GM21786 (cell line): ENCODE measurements at regions not wholly inside any gene's neighbourhood (a gene's known extent, or its start where the extent isn't known, plus 50 kb on each side); places are given as distances from the start of the nearest gene placed in this dataset.
"Not testable (repeated sequence)": the region's sequence is repeated elsewhere in the genome, so short reads cannot be mapped to it uniquely, and the experiment has no call there.

ENCODE experiments used
- ATAC-seq: cut with Tn5 transposase; IDR thresholded peaks from one replicate; pipeline ENCODE4 v1.9.1; 2021; ENCODE audit not compliant: unreplicated experiment

- no peak for ATAC-seq
Measured at GRCh38 chr13:103945836-103946235, 879.6 kb upstream of the SLC10A2 start.

DNA sequence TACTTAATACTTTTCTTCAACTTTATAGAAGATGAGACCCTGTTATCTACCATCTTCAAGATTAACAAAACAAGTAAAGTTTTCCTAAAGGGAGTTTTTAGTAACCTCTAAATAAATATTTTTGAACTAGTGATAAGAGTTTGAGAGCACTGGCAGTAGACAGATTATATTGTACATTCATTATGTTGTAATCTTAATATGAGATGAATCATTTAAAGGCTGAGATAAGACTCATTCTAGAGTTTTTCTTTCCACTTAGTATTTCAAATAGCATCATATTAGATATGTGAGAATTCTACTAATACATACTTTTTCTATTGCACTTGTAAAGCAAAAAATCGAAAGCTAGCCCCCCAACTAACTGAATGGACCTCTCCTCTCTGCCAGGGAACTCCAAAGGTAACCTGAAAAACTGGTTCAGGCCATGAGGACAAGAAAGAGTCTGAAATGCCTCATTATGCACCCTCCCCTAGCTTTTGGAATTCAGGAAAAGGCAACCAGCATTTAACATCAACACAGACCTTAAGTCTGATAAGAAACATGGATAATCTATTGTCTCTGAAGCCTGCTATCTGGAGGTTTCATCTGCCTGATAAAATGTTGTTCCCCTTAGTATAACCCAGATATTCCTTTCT is 875.4 kb upstream of the SLC10A2 start:
- no peak for ATAC-seq

GRCh38 chr13:103935117-103935516 is 868.9 kb upstream of the SLC10A2 start:
- no peak for ATAC-seq

DNA sequence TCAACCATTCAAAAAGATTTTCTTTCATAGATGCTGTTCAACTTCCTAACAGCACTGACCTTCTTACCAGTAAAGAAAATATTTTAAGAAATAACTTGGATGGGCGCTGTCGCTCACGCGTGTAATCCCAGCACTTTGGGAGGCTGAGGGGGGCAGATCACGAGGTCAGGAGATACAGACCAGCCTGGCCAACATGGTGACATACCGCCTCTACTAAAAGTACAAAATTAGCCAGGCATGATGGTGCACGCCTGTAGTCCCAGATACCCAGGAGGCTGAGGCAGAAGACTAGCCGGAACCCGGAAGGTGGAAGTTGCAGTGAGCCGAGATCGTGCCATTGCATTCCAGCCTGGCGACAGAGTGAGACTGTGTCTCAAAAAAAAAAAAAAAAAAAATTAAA is 865.7 kb upstream of the SLC10A2 start:
- ATAC-seq: no peak

DNA sequence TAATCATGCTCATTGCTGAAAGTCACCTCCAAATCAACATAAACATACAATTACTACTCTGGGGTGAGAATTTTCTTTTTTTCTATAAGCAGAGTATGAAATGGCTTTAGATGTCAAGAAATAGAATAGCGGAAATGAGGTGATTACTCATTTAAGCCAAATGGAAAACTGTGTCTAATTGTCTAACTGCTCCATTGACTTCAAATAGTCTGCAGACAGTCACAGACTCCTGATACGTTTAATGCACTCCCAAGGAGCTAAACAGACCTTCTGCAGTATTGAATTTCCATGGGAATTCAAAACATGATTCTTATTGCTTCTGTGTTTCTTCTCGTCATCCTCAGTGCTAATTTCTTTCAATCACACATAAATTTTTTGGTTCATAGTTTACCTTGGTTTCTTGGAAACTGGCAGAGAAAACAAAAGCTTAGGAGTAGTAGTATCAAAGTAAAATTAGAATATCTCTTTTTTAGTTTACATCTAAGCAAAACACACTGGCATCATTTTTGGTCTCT is 865.2 kb upstream of the SLC10A2 start:
- ATAC-seq: no peak

GRCh38 chr13:103926118-103926517 is 859.9 kb upstream of the SLC10A2 start:
- ATAC-seq: no peak

DNA sequence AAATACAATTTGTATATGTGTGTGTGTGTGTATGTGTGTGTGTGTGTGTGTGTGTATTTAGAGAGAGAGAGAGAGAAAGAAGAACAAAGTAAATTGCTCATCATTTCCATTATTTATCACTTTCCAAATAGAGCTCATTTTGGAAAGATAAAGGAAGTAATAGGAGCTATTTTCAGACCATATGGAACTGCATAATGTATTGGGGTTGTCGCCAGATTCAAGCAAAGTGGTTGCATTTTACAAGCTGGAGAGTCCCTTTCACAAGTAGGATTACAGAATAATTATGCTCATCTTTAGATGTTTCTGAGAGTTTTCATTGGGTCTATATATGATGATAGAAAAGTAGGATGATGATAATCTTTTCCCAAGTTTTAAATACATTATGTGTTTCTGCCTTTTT is 842.7 kb upstream of the SLC10A2 start:
- no peak for ATAC-seq

DNA sequence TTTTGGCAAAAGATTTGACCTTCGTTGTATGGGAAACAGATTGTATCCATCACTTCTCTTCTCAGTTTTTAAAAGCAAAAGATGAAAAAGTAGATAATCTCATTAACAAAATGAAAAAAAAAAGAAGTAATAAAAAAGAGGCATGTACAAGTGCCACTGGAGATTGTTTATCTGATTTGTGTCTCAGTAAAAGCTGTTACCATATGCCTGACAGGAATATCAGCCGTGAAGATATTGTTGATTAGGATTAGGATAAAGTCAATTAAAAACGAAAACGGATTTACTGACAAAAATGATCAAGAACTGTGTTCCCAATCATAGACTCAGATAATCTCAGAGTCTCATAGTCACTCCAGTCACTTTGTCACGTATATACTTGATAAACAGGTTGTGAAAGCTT is 842.1 kb upstream of the SLC10A2 start:
- no peak for ATAC-seq

DNA sequence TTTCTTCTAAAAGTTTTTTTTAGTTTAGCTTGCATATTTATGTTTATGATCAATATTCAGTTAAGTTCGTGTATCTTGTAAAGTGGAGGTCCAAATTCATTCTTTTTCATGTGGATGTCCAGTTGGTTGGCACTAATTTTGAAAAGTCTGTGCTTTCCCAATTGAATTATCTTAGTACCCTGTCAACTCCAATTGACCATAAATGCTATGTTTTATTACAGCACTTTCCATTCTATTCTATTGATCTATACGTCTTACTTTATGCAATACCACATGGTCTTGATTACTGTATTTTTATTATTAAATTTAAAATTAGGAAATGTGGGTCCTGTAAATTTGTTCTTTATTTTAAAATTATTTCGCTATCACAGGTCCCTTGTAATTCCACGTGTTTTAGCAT is 837.6 kb upstream of the SLC10A2 start:
- ATAC-seq: no peak

GRCh38 chr13:103898481-103898880 is 832.3 kb upstream of the SLC10A2 start:
- no peak for ATAC-seq

GRCh38 chr13:103895835-103896531 is 829.8 kb upstream of the SLC10A2 start:
- ATAC-seq: peak; percentile 44

GRCh38 chr13:103894626-103895025 is 828.4 kb upstream of the SLC10A2 start:
- ATAC-seq: no peak

GRCh38 chr13:103884101-103884723 is 818.0 kb upstream of the SLC10A2 start:
- ATAC-seq: peak; percentile 76

- no peak for ATAC-seq
Measured at GRCh38 chr13:103883698-103884097, 817.5 kb upstream of the SLC10A2 start.

DNA sequence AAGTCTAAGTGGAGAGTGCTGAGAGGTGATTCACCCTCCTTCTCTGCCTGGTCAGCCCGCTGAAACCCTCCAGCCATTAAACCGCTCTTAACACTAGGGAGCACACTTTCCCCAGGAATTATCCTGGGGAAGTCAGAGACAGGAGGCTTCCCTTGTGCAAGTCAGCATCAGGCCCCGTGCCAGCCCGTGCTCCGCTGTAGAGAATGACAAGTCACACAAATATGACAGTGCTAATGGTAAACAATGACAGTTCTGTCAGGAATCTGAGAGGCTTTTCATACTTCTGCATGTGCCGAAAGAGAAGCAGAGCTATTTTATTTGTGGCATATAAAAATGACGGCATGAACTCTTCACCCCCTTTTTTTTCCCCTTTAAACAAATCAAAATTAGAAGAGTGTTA is 816.9 kb upstream of the SLC10A2 start:
- peak; percentile 44 for ATAC-seq

DNA sequence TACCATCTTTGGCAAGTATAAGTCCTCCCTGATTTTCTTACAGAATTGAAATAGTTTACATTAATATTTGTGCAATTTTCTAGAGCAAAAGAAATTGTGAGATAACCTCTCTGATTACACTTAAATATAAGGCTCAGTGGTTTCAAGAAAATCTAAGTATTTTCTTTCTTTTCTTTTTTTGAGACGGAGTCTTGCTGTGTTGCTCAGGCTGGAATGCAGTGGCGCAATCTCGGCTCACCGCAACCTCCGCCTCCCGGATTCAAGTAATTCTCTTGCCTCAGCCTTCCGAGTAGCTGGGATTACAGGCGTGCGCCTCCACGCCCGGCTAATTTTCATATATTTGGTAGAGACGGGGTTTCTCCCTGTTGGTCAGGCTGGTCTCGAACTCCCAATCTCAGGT is 813.9 kb upstream of the SLC10A2 start:
- ATAC-seq: not testable (repeated sequence)

DNA sequence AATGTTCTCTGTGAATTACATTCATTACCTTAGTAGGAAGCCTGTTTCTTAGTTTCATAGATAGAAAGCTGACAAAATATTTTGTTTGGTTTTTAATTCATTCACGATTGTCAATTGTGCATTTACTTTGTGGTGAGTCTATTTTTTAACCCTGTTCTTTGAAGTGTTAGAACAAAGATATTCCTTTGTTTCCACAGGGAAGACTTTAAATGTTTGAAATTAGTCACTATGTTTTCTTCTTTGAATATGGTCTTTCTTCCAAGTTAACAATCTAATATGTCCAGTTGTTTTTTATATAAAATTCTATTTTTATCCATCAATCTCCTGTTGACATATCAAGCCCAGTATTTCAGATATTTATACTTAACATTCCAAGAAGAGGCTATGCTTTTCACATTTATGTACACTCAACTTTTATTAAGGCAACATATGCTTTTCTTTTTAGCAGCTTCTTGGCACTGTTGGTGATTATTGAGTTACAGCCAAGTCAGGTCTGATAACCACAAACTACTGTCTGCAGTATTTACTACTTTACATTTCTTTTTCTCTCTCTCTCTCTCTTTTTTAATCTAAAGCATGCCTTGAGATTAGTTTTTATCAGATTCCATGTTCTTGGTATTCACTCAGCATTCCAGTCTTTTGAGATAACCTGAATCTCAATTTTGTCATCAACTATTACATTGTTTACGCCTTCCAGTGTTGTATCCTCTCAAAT is 812.8 kb upstream of the SLC10A2 start:
- ATAC-seq: no peak

- no peak for ATAC-seq
Measured at GRCh38 chr13:103876571-103876970, 810.4 kb upstream of the SLC10A2 start.

GRCh38 chr13:103873725-103874124 is 807.5 kb upstream of the SLC10A2 start:
- ATAC-seq: no peak

DNA sequence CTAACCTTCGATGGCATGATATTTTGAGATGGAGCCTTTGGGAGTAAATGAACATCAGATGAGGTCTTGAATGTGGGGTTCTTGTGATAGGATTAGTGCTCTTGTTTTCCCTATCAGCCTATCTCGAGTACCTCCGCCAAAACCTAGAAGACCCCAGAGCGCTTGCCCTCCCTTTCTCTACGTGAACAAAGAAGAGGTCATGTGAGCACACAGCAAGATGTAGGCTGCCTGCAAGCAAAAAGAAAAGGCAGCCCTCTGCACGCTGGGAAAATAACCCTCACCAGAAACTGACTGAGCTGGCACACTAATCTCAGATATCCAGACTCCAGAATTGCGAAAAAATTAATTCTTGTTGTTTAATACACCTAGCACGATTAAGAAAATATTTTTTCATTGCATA is 799.8 kb upstream of the SLC10A2 start:
- ATAC-seq: no peak

DNA sequence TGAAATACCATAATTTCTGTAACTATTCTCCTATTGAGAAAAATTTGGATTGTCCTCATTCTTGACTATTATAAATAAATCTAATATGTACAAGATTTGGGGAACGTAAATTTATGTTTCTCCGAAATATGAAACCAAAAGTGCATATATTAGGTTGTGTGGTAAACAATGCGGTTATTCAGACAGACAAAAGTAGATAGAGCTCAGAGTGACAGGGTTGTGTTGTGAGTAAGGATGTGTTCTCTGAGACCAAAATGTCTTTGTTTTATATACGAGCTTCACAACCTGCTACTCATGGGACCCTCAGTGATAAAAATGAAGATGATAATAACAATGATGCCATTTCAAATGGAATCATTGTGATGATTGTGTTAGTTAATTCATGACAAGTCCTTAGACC is 796.3 kb upstream of the SLC10A2 start:
- ATAC-seq: no peak

GRCh38 chr13:103859952-103860351 is 793.7 kb upstream of the SLC10A2 start:
- ATAC-seq: no peak
